ENCODE measurements at regions not wholly inside any gene's neighbourhood (a gene's known extent, or its start where the extent isn't known, plus 50 kb on each side); places are given as distances from the start of the nearest gene placed in this dataset.

- TF ChIP-seq, protein P1, sequence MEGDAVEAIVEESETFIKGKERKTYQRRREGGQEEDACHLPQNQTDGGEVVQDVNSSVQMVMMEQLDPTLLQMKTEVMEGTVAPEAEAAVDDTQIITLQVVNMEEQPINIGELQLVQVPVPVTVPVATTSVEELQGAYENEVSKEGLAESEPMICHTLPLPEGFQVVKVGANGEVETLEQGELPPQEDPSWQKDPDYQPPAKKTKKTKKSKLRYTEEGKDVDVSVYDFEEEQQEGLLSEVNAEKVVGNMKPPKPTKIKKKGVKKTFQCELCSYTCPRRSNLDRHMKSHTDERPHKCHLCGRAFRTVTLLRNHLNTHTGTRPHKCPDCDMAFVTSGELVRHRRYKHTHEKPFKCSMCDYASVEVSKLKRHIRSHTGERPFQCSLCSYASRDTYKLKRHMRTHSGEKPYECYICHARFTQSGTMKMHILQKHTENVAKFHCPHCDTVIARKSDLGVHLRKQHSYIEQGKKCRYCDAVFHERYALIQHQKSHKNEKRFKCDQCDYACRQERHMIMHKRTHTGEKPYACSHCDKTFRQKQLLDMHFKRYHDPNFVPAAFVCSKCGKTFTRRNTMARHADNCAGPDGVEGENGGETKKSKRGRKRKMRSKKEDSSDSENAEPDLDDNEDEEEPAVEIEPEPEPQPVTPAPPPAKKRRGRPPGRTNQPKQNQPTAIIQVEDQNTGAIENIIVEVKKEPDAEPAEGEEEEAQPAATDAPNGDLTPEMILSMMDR (IDR thresholded peaks at IDR 0.05; ENCODE audit: insufficient read depth, low read depth, low read length): no peak
- H3K36me3 ChIP-seq (ENCODE audit: control insufficient read depth, insufficient read depth, low read length): no peaks in the 10 kb centered on the region
- DNase-seq (ENCODE audit: low read depth): no peak
- no peaks in the 10 kb centered on the region for H3K27me3 ChIP-seq (ENCODE audit: control insufficient read depth, insufficient read depth, low read length)
- ChIA-PET POLR2A (no interaction called here), CTCF (no interaction called here)
- H3K4me3 ChIP-seq (ENCODE audit: low read depth, low read length): no peak overlapping the region
Measured at GRCh38 chr22:49593509-49593908, 234.2 kb downstream of the BRD1 start.

DNA sequence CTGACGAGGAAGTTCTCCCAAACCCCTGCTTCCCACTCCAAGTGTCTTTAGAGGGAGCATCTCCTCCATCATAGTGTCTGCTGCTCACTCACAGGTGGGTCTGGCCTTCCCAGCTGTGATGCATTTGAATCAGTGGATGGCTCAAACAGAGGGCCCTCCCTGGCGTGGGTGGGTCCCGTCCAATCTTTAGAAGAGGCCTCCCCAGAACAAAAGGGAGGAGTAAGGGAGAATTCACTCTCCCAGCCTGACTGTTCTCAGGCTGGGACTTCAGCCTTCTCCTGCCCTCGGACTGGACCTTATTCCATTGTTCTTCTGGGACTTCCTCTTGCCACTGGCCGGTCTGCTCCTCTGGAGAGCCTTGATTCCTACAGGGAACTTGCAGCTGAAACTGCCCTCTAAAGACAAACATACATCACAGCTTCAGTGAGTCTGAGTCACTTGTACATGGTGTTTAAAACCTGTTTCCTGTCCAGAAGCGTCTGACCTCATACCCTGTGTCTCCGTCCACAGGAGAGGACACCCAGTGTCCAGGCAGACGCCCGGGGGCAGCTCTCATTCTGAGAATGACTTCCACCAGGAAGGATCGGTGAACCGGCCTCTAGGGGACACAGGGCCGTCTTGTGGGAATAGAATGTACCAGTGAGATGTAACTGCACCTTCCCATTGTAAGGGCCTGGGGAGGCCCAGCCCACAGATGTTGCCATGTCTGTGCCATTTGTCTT is 234.7 kb downstream of the BRD1 start:
- Histone ChIP-seq H3K4me3 (ENCODE audit: low read depth, low read length) (no peak overlapping the region), H3K27me3 (ENCODE audit: control insufficient read depth, insufficient read depth, low read length) (no peaks in the 10 kb centered on the region), H3K36me3 (ENCODE audit: control insufficient read depth, insufficient read depth, low read length) (no peaks in the 10 kb centered on the region)
- ChIA-PET CTCF (no interaction called here), POLR2A (no interaction called here)
- DNase-seq (ENCODE audit: low read depth): no peak
- TF ChIP-seq, protein P1 (IDR thresholded peaks at IDR 0.05; ENCODE audit: insufficient read depth, low read depth, low read length): no peak

DNA sequence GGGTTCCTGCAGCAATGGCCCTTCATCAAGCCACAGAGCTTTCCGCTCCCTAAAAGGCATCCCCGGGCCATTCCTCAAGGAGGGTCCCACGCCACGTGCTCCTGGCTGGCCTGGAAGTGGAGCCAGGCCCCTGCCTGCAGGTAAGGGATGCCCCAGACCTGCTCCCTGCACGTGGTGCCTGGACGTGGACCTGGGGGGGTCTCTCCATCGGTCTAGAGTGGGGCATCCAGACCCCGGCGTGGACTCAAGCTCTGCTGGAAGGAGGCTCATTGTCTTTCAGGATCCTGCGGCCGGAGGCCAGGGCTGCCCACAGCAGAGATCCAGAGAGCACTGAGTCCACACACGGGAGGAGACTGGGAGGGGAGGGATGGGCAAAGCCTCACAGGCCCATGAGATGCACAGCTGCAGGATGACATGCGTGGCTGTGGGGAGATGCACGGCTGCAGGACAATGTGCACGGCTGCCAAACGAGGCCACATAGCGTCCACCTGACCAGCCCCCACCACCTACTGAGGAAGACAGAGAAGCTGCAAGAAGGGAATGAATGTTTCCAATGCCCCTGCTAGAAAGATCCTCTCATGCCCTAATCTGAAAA is 236.7 kb downstream of the BRD1 start:
- no peak for DNase-seq (ENCODE audit: low read depth)
- no peaks in the 10 kb centered on the region for H3K27me3 ChIP-seq (ENCODE audit: control insufficient read depth, insufficient read depth, low read length)
- TF ChIP-seq, protein P1 (IDR thresholded peaks at IDR 0.05; ENCODE audit: insufficient read depth, low read depth, low read length): no peak

GRCh38 chr22:49590381-49590780 is 237.3 kb downstream of the BRD1 start:
- no peak overlapping the region for H3K4me3 ChIP-seq (ENCODE audit: low read depth, low read length)
- TF ChIP-seq, protein P1 (IDR thresholded peaks at IDR 0.05; ENCODE audit: insufficient read depth, low read depth, low read length): no peak
- ChIA-PET CTCF (no interaction called here), POLR2A (no interaction called here)
- H3K27me3 ChIP-seq (ENCODE audit: control insufficient read depth, insufficient read depth, low read length): no peaks in the 10 kb centered on the region
- no peaks in the 10 kb centered on the region for H3K36me3 ChIP-seq (ENCODE audit: control insufficient read depth, insufficient read depth, low read length)
- DNase-seq (ENCODE audit: low read depth): no peak

More for the DNA sequence above, 236.7 kb downstream of the BRD1 start:
- no peak overlapping the region for H3K4me3 ChIP-seq (ENCODE audit: low read depth, low read length)
- ChIA-PET CTCF (no interaction called here), POLR2A (no interaction called here)
- no peaks in the 10 kb centered on the region for H3K36me3 ChIP-seq (ENCODE audit: control insufficient read depth, insufficient read depth, low read length)

DNA sequence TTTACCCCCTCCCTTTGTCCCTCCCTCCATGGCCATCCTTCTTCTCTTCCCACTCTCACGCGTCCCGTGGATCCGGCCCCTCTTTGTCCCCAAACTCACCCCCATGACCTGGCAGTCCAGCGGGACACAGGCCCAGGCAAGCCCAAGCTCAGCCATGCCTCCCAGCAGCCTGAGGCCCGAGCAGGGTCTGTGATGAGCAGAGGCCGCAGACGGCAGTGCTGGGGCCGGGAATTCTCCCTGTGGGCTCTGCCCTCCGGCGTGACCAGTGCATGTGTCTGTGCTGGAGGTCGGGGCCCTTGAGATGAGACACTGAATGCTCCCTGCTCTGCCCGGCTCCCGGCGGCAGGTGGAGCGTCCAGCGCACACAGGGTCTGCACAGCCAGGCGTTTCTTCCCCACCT is 237.9 kb downstream of the BRD1 start:
- CTCF ChIA-PET: no interaction called here
- DNase-seq (ENCODE audit: low read depth): no peak
- H3K36me3 ChIP-seq (ENCODE audit: control insufficient read depth, insufficient read depth, low read length): no peaks in the 10 kb centered on the region
- POLR2A ChIA-PET: no interaction called here
- H3K27me3 ChIP-seq (ENCODE audit: control insufficient read depth, insufficient read depth, low read length): no peaks in the 10 kb centered on the region
- H3K4me3 ChIP-seq (ENCODE audit: low read depth, low read length): no peak overlapping the region
- TF ChIP-seq, protein P1 (IDR thresholded peaks at IDR 0.05; ENCODE audit: insufficient read depth, low read depth, low read length): no peak

All from BJ (cell line).